Psoas muscle (tissue), 7 donors: ENCODE measurements at regions not wholly inside any gene's neighbourhood (a gene's known extent, or its start where the extent isn't known, plus 50 kb on each side); places are given as distances from the start of the nearest gene placed in this dataset.

Experiments
- ATAC-seq, 4 donors: fragments of 200-7000 bp; cut with Tn5 transposase; one replicate each; pipeline ENCODE4 v1.9.1; 2020; ENCODE audit warnings: moderate library complexity in 3 of 4, mild to moderate bottlenecking in 2 of 4
- DNase-seq, 2 donors: peaks; one replicate each; pipeline ENCODE4 v3.0.0-alpha.2; 2020
- H3K27ac ChIP-seq: fragments of 200-600 bp; one replicate; pipeline ENCODE4 v1.8.0; 2022
- H3K27me3 ChIP-seq, 3 donors: fragments of 200-600 bp in 1 of 3; one replicate each; pipeline versions ENCODE4 v1.6.1 to v1.8.0; 2013 to 2022; ENCODE audit warnings: low read length in 2 of 3, mild to moderate bottlenecking in 2 of 3, moderate library complexity in 1 of 3; ENCODE audit not compliant: insufficient read depth in 3 of 3
- H3K36me3 ChIP-seq, 2 donors: fragments of 200-600 bp in 1 of 2; one replicate each; pipeline versions ENCODE4 v1.6.1 to v1.8.0; 2013 to 2022; ENCODE audit warnings: low read depth in 1 of 2, mild to moderate bottlenecking in 1 of 2, moderate library complexity in 1 of 2; ENCODE audit not compliant: insufficient read depth in 1 of 2
- H3K4me1 ChIP-seq: fragments of 200-600 bp; one replicate; pipeline ENCODE4 v1.8.0; 2022
- H3K4me3 ChIP-seq: fragments of 200-600 bp; one replicate; pipeline ENCODE4 v1.8.0; 2022; ENCODE audit warnings: mild to moderate bottlenecking
- H3K9me3 ChIP-seq: fragments of 200-600 bp; one replicate; pipeline ENCODE4 v1.8.0; 2022
- CTCF ChIP-seq: fragments of 200-600 bp; IDR thresholded peaks from one replicate; pipeline ENCODE4 v1.8.0; 2022; ENCODE audit warnings: antibody characterized with exemption
- WGBS, 3 donors: extraction: QIAGEN DNeasy Blood & Tissue Kit; methylation state at CpG; one replicate each; pipeline versions ENCODE4 v1.1.6 to v1.1.7; 2013; 5-methylcytosine and 5-hydroxymethylcytosine counted together
- intact Hi-C, 2 donors: fragments of 100-400 bp; cut with DNase I; formaldehyde crosslinking; loops; one replicate each; pipeline versions ENCODE4 v1.11.0 to v1.14.2; 2022
- donor health status: healthy with polysubstance abuse.
- donor health status: DM: no; HTN: no; CAD: no; lungs with moderate emphysema.
- donor health status: Bipolar disorder and iron deficiency.
- donor health status: healthy.
- donor health status: DM: yes; HTN: yes; CAD: no.
- donor health status: DM: no; HTN: no; CAD: no.
- donor health status: DM: yes; HTN: yes; CAD: no.

DNA sequence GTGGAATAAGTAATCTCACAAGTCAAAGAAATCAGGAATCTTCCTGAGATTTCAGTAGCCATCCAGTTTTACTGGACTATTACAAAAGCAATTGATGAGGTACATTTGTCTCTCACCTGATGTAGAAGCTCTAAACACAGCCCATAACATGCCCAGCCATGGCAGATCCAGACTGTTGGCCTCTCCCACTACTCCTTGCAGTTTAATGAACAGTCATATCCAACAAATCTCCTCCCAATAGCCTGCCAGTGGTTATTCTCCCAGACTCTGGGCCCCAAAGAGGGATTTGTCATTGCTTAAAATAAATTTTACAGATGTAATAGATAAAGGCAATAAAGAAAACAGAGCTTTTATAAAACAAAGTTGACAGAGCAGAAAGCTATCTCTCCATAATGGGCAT, 80.8 kb downstream of the ZNF608 start:
- Histone ChIP-seq H3K36me3 (no peaks in the 10 kb centered on the region), H3K27me3 (no peaks in the 10 kb centered on the region), H3K4me3 (no peak overlapping the region), H3K27ac (peak overlapping the region; percentile 20), H3K9me3 (no peaks in the 10 kb centered on the region), H3K4me1 (peaks cover 45% of the 10 kb centered on the region)
- intact Hi-C loops = no loop called here
- TF ChIP-seq CTCF = no peak
- ATAC-seq (no peak), DNase-seq (no peak)

- DNase-seq (no peak), ATAC-seq (no peak)
- WGBS, 3 donors = 66 to 76% (median 67%) methylated on average over 2 of the region's 2 CpGs
- no peak for TF ChIP-seq CTCF
- Histone ChIP-seq H3K4me3 (no peak overlapping the region), H3K36me3 (no peaks in the 10 kb centered on the region), H3K9me3 (no peaks in the 10 kb centered on the region), H3K4me1 (peaks cover 43% of the 10 kb centered on the region), H3K27ac (peak overlapping the region; percentile 20), H3K27me3 (no peaks in the 10 kb centered on the region)
- intact Hi-C loops = no loop called here
Observed at GRCh38 chr5:124665035-124665434, 81.4 kb downstream of the ZNF608 start.

- Histone ChIP-seq H3K4me3 (no peak overlapping the region), H3K27me3 (no peaks in the 10 kb centered on the region), H3K4me1 (peaks cover 46% of the 10 kb centered on the region), H3K27ac (no peak overlapping the region), H3K9me3 (no peaks in the 10 kb centered on the region), H3K36me3 (no peaks in the 10 kb centered on the region)
- ATAC-seq (no peak), DNase-seq (no peak)
- intact Hi-C loops = loop anchor here in 1 of 2 donors (5.0 kb wide), 1 partner anchor 83 kb away; the partner anchor contains the start of gene ZNF608
- TF ChIP-seq CTCF = no peak
- WGBS, 3 donors = 88 to 94% (median 91%) methylated on average over 1 of the region's 1 CpG
Observed at GRCh38 chr5:124664287-124664686, 82.2 kb downstream of the ZNF608 start.

DNA sequence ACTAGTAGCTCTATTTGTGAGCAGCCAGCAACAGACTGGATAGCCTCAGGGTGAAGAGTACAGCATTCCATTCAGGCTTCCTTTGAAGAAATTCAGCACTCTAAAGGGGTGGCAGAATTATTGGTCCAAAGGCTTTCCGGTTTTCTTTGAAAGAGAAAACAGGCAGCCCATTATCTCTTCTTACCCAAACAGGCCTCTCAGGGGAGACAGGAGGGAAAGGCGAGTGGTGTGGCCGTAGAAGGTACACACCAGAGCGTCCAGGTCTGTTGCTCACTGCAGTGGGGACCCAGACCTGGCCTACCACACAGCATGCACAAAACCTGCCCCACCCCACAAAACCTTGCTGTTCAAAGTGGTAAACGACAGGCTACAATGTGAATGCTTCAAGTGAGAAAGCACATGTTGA, 83.3 kb downstream of the ZNF608 start:
- intact Hi-C loops = loop anchor here in 1 of 2 donors (5.0 kb wide), 1 partner anchor 84 kb away; the partner anchor contains the start of gene ZNF608
- no peaks in the 10 kb centered on the region for H3K27me3 ChIP-seq
- peaks cover 57% of the 10 kb centered on the region for H3K4me1 ChIP-seq
- WGBS, 3 donors = 79 to 82% (median 80%) methylated on average over 5 of the region's 5 CpGs
- DNase-seq (no peak), ATAC-seq (peak in 3 of 4 donors; percentile 14 to 21 (median 16))
- TF ChIP-seq CTCF = no peak
- H3K27ac ChIP-seq = peak overlapping the region; percentile 77
- H3K36me3 ChIP-seq = no peaks in the 10 kb centered on the region
- no peak overlapping the region for H3K4me3 ChIP-seq
- no peaks in the 10 kb centered on the region for H3K9me3 ChIP-seq

DNA sequence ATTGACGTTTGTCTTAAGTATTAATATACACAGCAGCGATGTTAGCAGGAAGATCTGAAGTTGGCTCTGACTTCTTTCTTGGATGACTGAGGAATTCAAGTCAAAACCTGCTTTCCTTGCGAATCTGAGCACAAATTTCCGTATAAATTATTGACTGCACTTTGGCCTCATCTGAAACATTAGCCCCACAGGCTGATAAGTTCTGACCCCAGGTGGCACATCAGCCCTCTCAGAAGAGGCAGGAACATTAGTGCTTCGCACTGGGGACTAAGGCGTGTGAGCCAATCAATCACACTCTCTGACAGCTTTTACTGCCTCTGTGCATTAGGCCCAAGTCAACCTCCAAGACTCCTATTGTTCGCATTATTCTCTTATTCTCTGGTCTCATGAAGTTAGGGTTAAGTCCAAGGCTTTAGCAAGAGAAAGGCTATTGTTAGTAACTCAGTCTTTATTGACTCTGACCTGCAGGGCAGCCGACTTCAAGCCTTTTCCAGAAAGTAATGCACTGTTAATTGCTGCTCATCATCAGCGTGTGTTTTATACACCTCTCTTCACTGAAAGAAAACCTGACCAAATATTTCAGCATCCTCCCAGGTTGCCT, 84.2 kb downstream of the ZNF608 start:
- H3K27me3 ChIP-seq = no peaks in the 10 kb centered on the region
- H3K36me3 ChIP-seq = no peaks in the 10 kb centered on the region
- ATAC-seq = peak; percentile 29 to 74 (median 62)
- H3K4me1 ChIP-seq = peaks cover 57% of the 10 kb centered on the region
- H3K4me3 ChIP-seq = peak overlapping the region; percentile 36
- WGBS, 3 donors = 41 to 66% (median 47%) methylated on average over 9 of the region's 9 CpGs
- no peak for TF ChIP-seq CTCF
- peak overlapping the region; percentile 77 for H3K27ac ChIP-seq
- no peak for DNase-seq
- H3K9me3 ChIP-seq = no peaks in the 10 kb centered on the region
- intact Hi-C loops = loop anchor here (1.0 to 5.0 kb wide), 2 partner anchors 30 to 85 kb away; partner anchors contain the start of gene ZNF608 (in 1 of the 2)
